ENCODE measurements at regions not wholly inside any gene's neighbourhood (a gene's known extent, or its start where the extent isn't known, plus 50 kb on each side); places are given as distances from the start of the nearest gene placed in this dataset.

- no peak for DNase-seq
Observed at GRCh38 chr4:57448452-57448851, 338.3 kb upstream of the IGFBP7 start.

GRCh38 chr4:57446266-57446665 lies 336.1 kb upstream of the IGFBP7 start:
- DNase-seq = no peak

- DNase-seq = no peak
Observed at GRCh38 chr4:57445686-57446085, 335.5 kb upstream of the IGFBP7 start.

DNA sequence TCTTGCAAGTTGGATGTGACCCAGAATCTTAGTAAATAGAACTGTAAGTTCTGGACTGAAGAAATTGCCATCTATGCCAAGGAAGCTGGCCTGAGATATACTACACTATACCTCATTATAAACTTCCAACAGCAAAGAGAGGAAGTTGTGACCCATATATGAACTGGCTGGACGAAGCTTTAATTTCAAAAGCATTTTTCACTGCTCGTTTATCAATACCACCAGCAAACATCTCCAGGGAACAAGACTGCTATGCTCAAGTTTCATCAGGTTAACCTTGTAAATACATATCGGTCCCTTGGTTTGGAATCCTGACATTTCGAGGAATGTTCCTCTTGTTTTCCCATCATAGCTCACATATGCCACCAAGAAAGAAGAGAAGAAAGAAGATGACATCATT lies 334.5 kb upstream of the IGFBP7 start:
- DNase-seq = no peak

DNA sequence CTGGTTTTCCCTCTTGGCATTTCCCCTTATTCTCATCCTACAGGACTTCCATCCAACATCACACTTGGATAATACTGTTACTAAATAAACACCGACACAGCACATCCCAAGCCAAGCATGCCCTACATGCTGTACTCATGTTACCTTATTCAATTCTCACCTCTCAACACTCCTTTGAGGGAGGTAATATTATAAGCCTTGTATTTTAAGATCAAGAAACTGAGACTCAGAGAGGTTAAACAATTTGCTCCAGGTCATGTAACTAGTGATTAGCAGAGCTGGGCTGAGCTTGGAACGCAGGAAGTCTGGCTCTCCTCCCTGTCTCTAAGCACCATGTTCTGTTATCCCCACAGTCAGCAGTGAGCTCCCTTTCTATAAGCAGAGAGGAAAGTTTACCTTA lies 333.6 kb upstream of the IGFBP7 start:
- no peak for DNase-seq

GRCh38 chr4:57443308-57443707 lies 333.1 kb upstream of the IGFBP7 start:
- no peak for DNase-seq

DNA sequence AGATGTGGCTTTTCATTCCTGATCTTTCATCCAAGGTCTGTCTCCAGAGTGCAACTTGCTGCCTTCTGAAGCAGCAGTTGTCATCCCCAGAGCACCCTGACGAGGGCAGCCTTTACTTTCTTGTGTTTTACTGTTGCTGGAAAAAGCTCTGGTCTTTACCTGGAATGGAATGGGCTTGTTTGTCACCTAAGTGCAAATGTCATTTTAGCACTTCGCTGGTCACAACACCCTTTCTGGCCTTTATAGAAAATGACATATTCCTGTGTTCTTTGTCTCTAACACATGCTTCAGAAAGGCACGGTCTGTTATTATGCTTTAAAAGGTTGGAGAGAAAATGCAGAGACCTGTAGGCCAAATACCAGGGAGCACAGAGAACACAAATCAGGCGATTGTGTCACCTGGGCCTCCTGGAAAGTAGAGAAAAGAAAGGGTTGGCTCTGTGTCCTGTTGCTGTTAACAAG lies 332.7 kb upstream of the IGFBP7 start:
- DNase-seq = peak; percentile 11

GRCh38 chr4:57442241-57442640 lies 332.1 kb upstream of the IGFBP7 start:
- DNase-seq = no peak

DNA sequence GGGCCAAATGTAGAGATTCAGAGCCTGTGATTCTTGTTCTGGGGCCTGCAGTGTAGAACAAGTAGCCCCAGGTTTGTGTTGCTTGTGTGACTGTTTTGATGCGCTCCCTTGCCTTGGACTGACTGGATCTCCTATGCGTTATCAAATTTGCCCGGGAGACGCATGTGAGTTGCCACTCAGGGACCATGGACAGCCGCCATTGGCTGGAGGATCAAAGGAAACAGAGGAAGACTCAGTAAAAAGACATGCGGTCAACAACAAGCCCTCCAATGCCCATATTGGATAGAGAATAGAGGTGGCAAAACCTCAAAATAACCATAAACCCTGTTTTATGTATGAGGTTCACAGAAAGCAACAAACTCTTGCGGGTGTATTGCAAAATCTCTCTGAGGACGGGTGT lies 327.5 kb upstream of the IGFBP7 start:
- DNase-seq = no peak

- DNase-seq = no peak
Observed at GRCh38 chr4:57435300-57435699, 325.1 kb upstream of the IGFBP7 start.

GRCh38 chr4:57430726-57431125 lies 320.5 kb upstream of the IGFBP7 start:
- no peak for DNase-seq

DNA sequence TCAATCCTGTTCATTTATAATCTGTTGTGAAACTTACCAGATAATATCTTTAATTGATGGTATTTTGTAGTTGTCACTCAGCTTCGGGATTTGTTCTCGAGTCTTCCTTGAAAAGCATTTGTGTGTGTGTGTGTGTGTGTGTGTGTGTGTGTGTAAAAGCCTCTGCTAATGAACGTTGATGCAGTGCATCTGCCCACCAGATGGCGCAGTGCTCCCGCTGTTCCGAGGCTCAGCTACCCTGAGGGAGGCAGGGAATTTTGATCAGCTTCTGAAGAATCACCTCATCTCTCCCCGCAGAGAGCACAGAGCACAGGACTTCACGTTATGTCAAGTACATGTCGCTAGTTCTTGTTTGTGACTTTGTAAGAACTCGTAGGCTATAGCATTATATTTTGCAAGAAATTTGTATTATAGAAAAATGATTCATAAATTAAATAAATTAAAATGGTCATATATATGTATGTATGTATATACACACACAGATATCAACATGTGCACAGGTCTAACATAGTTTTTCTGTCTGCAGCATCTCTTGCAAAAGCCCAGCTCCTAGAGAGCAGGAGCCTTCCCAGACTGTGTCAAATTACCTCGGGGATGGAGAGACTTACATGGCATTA lies 316.7 kb upstream of the IGFBP7 start:
- DNase-seq = peak; percentile 61

GRCh38 chr4:57425610-57426009 lies 315.4 kb upstream of the IGFBP7 start:
- DNase-seq = no peak

DNA sequence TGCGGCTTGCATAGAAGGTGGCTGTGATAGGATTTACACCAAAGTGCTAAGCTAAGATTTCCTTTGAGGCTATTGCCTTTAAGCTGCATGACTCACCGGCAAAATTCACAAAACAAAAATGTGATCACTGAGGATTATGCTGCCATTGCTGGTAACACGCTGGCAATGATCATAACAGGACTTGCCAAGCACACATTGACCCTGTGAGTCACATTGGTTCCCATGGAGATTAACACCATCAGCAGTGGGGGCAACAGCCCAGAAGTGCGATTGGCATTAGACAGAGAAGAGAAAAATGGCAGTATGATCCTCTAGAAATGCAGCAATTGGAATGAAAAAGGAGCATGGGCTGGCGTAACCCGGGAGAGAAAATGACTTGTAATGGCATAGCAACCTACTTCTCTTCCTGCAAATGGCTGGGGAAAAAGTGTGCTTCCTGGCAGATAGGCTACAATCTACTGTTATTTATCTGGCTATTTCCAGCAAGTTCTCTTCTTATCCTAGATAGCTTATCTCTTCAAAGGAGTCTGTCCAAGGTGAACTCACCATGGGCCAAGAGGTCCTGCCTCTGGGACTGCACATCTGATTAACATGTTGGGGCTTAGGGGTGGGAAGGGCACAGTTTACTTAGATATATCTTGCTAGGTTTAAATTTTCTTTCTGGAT lies 314.2 kb upstream of the IGFBP7 start:
- no peak for DNase-seq

GRCh38 chr4:57418133-57418532 lies 307.9 kb upstream of the IGFBP7 start:
- DNase-seq = no peak

GRCh38 chr4:57412259-57413054 lies 302.3 kb upstream of the IGFBP7 start:
- no peak for DNase-seq

DNA sequence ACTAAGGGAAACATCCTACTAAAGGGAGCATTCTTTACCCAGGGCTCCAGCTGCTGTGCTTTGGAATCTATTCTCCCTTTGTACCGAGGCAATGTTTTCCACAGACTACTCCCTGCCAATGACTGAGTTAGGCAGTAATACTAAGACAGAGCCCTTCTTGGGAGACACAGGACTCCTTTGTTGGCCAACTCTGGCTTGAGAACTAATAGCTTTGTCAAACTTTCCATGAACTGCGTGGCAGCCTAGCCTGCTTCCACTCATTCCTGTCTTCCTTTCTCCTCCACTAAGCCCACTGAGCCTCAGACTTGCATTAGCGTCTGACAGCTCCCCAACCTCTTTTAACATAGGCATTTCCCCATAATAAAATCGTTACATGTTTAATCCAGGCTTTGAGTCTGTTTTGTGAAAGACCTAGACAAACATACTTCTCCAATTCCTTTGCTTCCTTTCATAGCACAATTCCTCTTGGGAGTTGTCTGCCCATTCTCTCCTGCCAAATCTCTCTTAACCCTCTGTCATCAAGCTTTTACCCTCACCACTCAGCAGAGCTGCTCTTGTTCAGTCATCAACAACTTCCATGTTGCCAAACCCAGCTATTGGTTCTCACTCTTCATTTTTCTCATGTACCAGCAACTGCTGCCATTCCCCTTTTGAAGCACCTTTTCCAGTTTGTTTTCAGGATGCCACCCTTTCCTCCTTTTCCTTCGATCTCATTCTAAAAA lies 300.3 kb upstream of the IGFBP7 start:
- DNase-seq = no peak

DNA sequence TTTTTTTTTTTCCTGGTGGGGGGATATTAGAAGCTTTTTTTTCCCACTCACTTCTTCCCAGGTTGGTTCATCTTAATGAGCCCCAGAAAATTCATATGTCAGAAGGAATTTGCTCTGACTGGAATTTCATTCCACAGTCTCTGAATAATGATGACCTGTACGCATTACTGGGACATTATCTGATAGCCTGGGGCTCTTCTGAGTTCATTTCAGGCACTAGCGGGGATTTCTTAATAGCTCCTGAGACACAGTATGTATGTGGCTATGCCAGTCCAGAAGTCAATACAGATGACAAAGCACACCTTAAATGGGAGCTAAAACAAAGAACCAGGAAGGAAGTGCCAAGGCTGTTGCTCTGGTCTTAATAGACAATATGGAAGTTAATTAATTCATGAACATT lies 295.2 kb upstream of the IGFBP7 start:
- DNase-seq = no peak

DNA sequence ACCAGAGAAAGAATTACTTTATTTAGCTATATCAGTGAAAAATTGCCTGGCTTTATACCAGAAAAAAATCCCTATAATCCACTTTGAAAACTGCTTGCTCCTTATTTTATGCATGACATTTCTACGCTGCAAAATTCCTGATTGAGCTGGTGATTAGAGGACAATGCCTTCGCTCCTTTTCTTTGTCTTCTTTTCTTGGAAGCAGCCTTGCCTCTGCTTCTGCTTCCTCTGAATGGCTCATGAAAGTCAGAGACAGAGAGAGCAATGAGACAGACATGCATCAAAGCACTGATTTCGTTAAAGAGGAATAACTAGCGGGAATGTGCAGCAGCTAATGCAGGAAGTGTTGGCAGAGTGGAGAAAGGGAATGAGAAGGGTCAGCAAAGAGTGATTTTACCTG lies 294.3 kb upstream of the IGFBP7 start:
- DNase-seq = no peak

GRCh38 chr4:57403591-57403990 lies 293.4 kb upstream of the IGFBP7 start:
- DNase-seq = no peak

GRCh38 chr4:57401586-57401985 lies 291.4 kb upstream of the IGFBP7 start:
- no peak for DNase-seq

GRCh38 chr4:57378766-57379165 lies 268.6 kb upstream of the IGFBP7 start:
- no peak for DNase-seq

DNA sequence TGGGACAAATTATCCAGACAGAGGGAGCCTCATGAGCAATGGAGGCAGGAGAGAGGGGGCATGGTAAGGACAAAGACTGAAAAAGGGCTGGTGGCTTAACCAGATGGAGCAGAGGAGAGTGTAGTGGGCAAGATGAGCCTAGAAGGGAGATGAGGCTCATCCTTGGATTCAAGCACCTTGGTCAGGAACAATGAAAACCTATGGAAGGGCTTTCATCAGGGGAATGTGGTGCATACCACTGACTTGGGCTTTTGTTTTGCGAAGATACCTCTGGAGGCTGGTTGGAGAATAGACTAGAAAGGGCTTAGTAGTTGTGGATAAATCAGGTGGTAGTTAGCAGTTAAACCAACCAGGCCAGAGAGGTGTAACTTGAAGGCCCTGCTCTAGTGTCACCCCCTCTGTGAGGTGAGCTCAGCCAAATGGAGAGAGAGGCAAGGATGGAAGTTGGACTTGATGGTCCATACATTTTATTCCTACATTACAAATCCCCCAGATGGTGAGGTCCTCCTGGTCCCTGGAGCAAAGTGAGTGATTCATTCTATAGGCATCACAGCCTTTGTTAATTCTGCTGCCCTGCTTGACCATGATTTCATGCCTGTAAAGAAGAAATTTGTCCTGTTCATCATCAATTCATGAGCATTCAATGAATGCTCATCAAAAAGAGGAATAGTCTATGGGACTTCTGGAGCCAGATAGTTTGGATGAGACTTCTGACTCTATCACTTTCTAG lies 264.8 kb upstream of the IGFBP7 start:
- DNase-seq = no peak
